Activated CD4-positive, alpha-beta T cell treated with anti-CD3 and anti-CD28 coated beads, Interleukin-2, amount 10 ng/mL, durations not matched to agents 24 days and 14 days (primary cell): ENCODE measurements at regions not wholly inside any gene's neighbourhood (a gene's known extent, or its start where the extent isn't known, plus 50 kb on each side); places are given as distances from the start of the nearest gene placed in this dataset.
"Not testable (repeated sequence)": the region's sequence is repeated elsewhere in the genome, so short reads cannot be mapped to it uniquely, and the experiment has no call there.

Source experiments
- DNase-seq: peaks from one replicate; pipeline ENCODE4 v3.0.0; 2022
- H3K27ac Mint-ChIP-seq: one replicate; pipeline ENCODE4 v1.8.0; 2022; ENCODE audit warnings: mild to moderate bottlenecking, mixed read lengths
- H3K27me3 Mint-ChIP-seq: one replicate; pipeline ENCODE4 v1.8.0; 2022; ENCODE audit warnings: mixed read lengths
- H3K36me3 Mint-ChIP-seq: one replicate; pipeline ENCODE4 v1.8.0; 2022; ENCODE audit warnings: low read depth, mild to moderate bottlenecking, mixed read lengths
- H3K4me1 Mint-ChIP-seq: one replicate; pipeline ENCODE4 v1.8.0; 2021; ENCODE audit warnings: mixed read lengths
- H3K4me3 Mint-ChIP-seq: one replicate; pipeline ENCODE4 v1.8.0; 2022; ENCODE audit warnings: mild to moderate bottlenecking, moderate library complexity, mixed read lengths
- H3K9me3 Mint-ChIP-seq: one replicate; pipeline ENCODE4 v1.8.0; 2021; ENCODE audit warnings: mixed read lengths
- intact Hi-C: fragments of 100-400 bp; cut with micrococcal nuclease; formaldehyde crosslinking; loops from one replicate; pipeline ENCODE4 v1.15.1; 2023

- H3K27me3 Mint-ChIP-seq: no peaks in the 10 kb centered on the region
- H3K27ac Mint-ChIP-seq: no peak overlapping the region
- intact Hi-C loops: no loop called here
- peaks cover 4% of the 10 kb centered on the region for H3K9me3 Mint-ChIP-seq
- H3K4me3 Mint-ChIP-seq: no peak overlapping the region
- no peak for DNase-seq
- H3K4me1 Mint-ChIP-seq: no peaks in the 10 kb centered on the region
- no peaks in the 10 kb centered on the region for H3K36me3 Mint-ChIP-seq
Measured at GRCh38 chr6:66230591-66230990, 523.6 kb upstream of the EYS start.

- Mint-ChIP-seq H3K27ac (no peak overlapping the region), H3K4me1 (no peaks in the 10 kb centered on the region), H3K36me3 (no peaks in the 10 kb centered on the region), H3K27me3 (no peaks in the 10 kb centered on the region), H3K9me3 (peaks cover 4% of the 10 kb centered on the region), H3K4me3 (no peak overlapping the region)
- no peak for DNase-seq
- intact Hi-C loops: no loop called here
Measured at GRCh38 chr6:66226109-66226508, 519.1 kb upstream of the EYS start.

GRCh38 chr6:66210964-66211363 is 503.9 kb upstream of the EYS start:
- intact Hi-C loops: no loop called here
- no peak overlapping the region for H3K4me3 Mint-ChIP-seq
- H3K9me3 Mint-ChIP-seq: peaks cover 7% of the 10 kb centered on the region
- no peaks in the 10 kb centered on the region for H3K4me1 Mint-ChIP-seq
- no peaks in the 10 kb centered on the region for H3K27me3 Mint-ChIP-seq
- H3K36me3 Mint-ChIP-seq: no peaks in the 10 kb centered on the region
- DNase-seq: no peak
- H3K27ac Mint-ChIP-seq: no peak overlapping the region

GRCh38 chr6:66200390-66200789 is 493.4 kb upstream of the EYS start:
- Mint-ChIP-seq H3K4me3 (no peak overlapping the region), H3K36me3 (no peaks in the 10 kb centered on the region), H3K27me3 (no peaks in the 10 kb centered on the region), H3K4me1 (no peaks in the 10 kb centered on the region), H3K27ac (no peak overlapping the region), H3K9me3 (no peaks in the 10 kb centered on the region)
- intact Hi-C loops: no loop called here
- DNase-seq: no peak

- H3K27me3 Mint-ChIP-seq: no peaks in the 10 kb centered on the region
- H3K27ac Mint-ChIP-seq: no peak overlapping the region
- H3K9me3 Mint-ChIP-seq: no peaks in the 10 kb centered on the region
- H3K36me3 Mint-ChIP-seq: no peaks in the 10 kb centered on the region
- no peaks in the 10 kb centered on the region for H3K4me1 Mint-ChIP-seq
- intact Hi-C loops: no loop called here
- H3K4me3 Mint-ChIP-seq: no peak overlapping the region
- no peak for DNase-seq
Measured at GRCh38 chr6:66199171-66199570, 492.1 kb upstream of the EYS start.

GRCh38 chr6:66198062-66198624 is 491.1 kb upstream of the EYS start:
- intact Hi-C loops: no loop called here

GRCh38 chr6:66190858-66191257 is 483.8 kb upstream of the EYS start:
- intact Hi-C loops: no loop called here
- Mint-ChIP-seq H3K36me3 (no peaks in the 10 kb centered on the region), H3K9me3 (peaks cover 3% of the 10 kb centered on the region)

More at GRCh38 chr6:66198062-66198624, 491.1 kb upstream of the EYS start:
- H3K27me3 Mint-ChIP-seq: no peaks in the 10 kb centered on the region
- no peak for DNase-seq
- no peaks in the 10 kb centered on the region for H3K9me3 Mint-ChIP-seq
- no peak overlapping the region for H3K4me3 Mint-ChIP-seq
- H3K36me3 Mint-ChIP-seq: no peaks in the 10 kb centered on the region
- no peak overlapping the region for H3K27ac Mint-ChIP-seq
- no peaks in the 10 kb centered on the region for H3K4me1 Mint-ChIP-seq

GRCh38 chr6:66189915-66190314 is 482.9 kb upstream of the EYS start:
- Mint-ChIP-seq H3K27ac (no peak overlapping the region), H3K4me3 (no peak overlapping the region), H3K4me1 (no peaks in the 10 kb centered on the region), H3K9me3 (peaks cover 3% of the 10 kb centered on the region), H3K36me3 (no peaks in the 10 kb centered on the region), H3K27me3 (no peaks in the 10 kb centered on the region)
- no peak for DNase-seq
- intact Hi-C loops: no loop called here

More at GRCh38 chr6:66190858-66191257, 483.8 kb upstream of the EYS start:
- Mint-ChIP-seq H3K27me3 (no peaks in the 10 kb centered on the region), H3K4me1 (no peaks in the 10 kb centered on the region), H3K27ac (no peak overlapping the region), H3K4me3 (no peak overlapping the region)
- no peak for DNase-seq

- Mint-ChIP-seq H3K36me3 (no peaks in the 10 kb centered on the region), H3K27me3 (no peaks in the 10 kb centered on the region), H3K9me3 (peaks cover 3% of the 10 kb centered on the region), H3K4me1 (no peaks in the 10 kb centered on the region), H3K27ac (no peak overlapping the region), H3K4me3 (no peak overlapping the region)
- DNase-seq: no peak
- intact Hi-C loops: no loop called here
Measured at GRCh38 chr6:66186756-66187155, 479.7 kb upstream of the EYS start.

- DNase-seq: no peak
- Mint-ChIP-seq H3K4me3 (no peak overlapping the region), H3K27ac (no peak overlapping the region), H3K9me3 (peaks cover 3% of the 10 kb centered on the region), H3K36me3 (no peaks in the 10 kb centered on the region), H3K27me3 (no peaks in the 10 kb centered on the region), H3K4me1 (no peaks in the 10 kb centered on the region)
- intact Hi-C loops: no loop called here
Measured at GRCh38 chr6:66184091-66184490, 477.1 kb upstream of the EYS start.

- H3K4me1 Mint-ChIP-seq: no peaks in the 10 kb centered on the region
- no peaks in the 10 kb centered on the region for H3K36me3 Mint-ChIP-seq
- H3K4me3 Mint-ChIP-seq: no peak overlapping the region
- H3K27ac Mint-ChIP-seq: no peak overlapping the region
- no peak for DNase-seq
- H3K9me3 Mint-ChIP-seq: no peaks in the 10 kb centered on the region
- intact Hi-C loops: no loop called here
- no peaks in the 10 kb centered on the region for H3K27me3 Mint-ChIP-seq
Measured at GRCh38 chr6:66179361-66179760, 472.3 kb upstream of the EYS start.

GRCh38 chr6:66173587-66173986 is 466.6 kb upstream of the EYS start:
- intact Hi-C loops: no loop called here
- H3K36me3 Mint-ChIP-seq: no peaks in the 10 kb centered on the region
- no peak for DNase-seq
- no peak overlapping the region for H3K4me3 Mint-ChIP-seq
- no peak overlapping the region for H3K27ac Mint-ChIP-seq
- no peaks in the 10 kb centered on the region for H3K27me3 Mint-ChIP-seq
- peaks cover 9% of the 10 kb centered on the region for H3K9me3 Mint-ChIP-seq
- H3K4me1 Mint-ChIP-seq: no peaks in the 10 kb centered on the region

- H3K9me3 Mint-ChIP-seq: peaks cover 22% of the 10 kb centered on the region
- H3K4me1 Mint-ChIP-seq, H3K27me3 Mint-ChIP-seq, intact Hi-C loops, H3K4me3 Mint-ChIP-seq, H3K27ac Mint-ChIP-seq, H3K36me3 Mint-ChIP-seq, DNase-seq: not testable (repeated sequence)
Measured at GRCh38 chr6:66166713-66167112, 459.7 kb upstream of the EYS start.

GRCh38 chr6:66161546-66162108 is 454.6 kb upstream of the EYS start:
- intact Hi-C loops: no loop called here
- peaks cover 15% of the 10 kb centered on the region for H3K9me3 Mint-ChIP-seq
- H3K27ac Mint-ChIP-seq: no peak overlapping the region
- no peak for DNase-seq
- no peaks in the 10 kb centered on the region for H3K27me3 Mint-ChIP-seq
- H3K4me3 Mint-ChIP-seq: no peak overlapping the region
- no peaks in the 10 kb centered on the region for H3K36me3 Mint-ChIP-seq
- no peaks in the 10 kb centered on the region for H3K4me1 Mint-ChIP-seq

GRCh38 chr6:66159937-66160336 is 452.9 kb upstream of the EYS start:
- H3K4me3 Mint-ChIP-seq: no peak overlapping the region
- H3K4me1 Mint-ChIP-seq: no peaks in the 10 kb centered on the region
- no peak overlapping the region for H3K27ac Mint-ChIP-seq
- intact Hi-C loops: no loop called here
- H3K36me3 Mint-ChIP-seq: no peaks in the 10 kb centered on the region
- H3K27me3 Mint-ChIP-seq: no peaks in the 10 kb centered on the region
- DNase-seq: no peak
- H3K9me3 Mint-ChIP-seq: peaks cover 11% of the 10 kb centered on the region
